Trophoblast cell (in vitro differentiated cells and primary cell): ENCODE measurements at regions not wholly inside any gene's neighbourhood (a gene's known extent, or its start where the extent isn't known, plus 50 kb on each side); places are given as distances from the start of the nearest gene placed in this dataset.
"Not testable (repeated sequence)": the region's sequence is repeated elsewhere in the genome, so short reads cannot be mapped to it uniquely, and the experiment has no call there.

ENCODE experiments used
- DNase-seq, 2 donors: peaks; one replicate each; pipeline ENCODE4 v3.0.0-alpha.2; 2016
- H2AFZ ChIP-seq: 2 replicates; pipeline ENCODE4 v1.6.1; 2013; ENCODE audit warnings: low read length, moderate library complexity, mild to moderate bottlenecking; ENCODE audit not compliant: insufficient read depth, poor library complexity
- H2AK5ac ChIP-seq: 2 replicates; pipeline ENCODE4 v1.6.1; 2013; ENCODE audit warnings: mild to moderate bottlenecking, low read length
- H2BK120ac ChIP-seq: 2 replicates; pipeline ENCODE4 v1.6.1; 2013; ENCODE audit warnings: low read length, mild to moderate bottlenecking, moderate library complexity; ENCODE audit not compliant: insufficient read depth, poor library complexity
- H2BK12ac ChIP-seq: 2 replicates; pipeline ENCODE4 v1.6.1; 2013; ENCODE audit warnings: mild to moderate bottlenecking, low read length, moderate library complexity
- H2BK5ac ChIP-seq: 2 replicates; pipeline ENCODE4 v1.6.1; 2013; ENCODE audit warnings: low read length, low read depth, moderate library complexity, mild to moderate bottlenecking; ENCODE audit not compliant: poor library complexity
- H3K14ac ChIP-seq: 2 replicates; pipeline ENCODE4 v1.6.1; 2013; ENCODE audit warnings: mild to moderate bottlenecking, low read length
- H3K18ac ChIP-seq: 2 replicates; pipeline ENCODE4 v1.6.1; 2013; ENCODE audit warnings: mild to moderate bottlenecking, low read length
- H3K23ac ChIP-seq: 2 replicates; pipeline ENCODE4 v1.6.1; 2013; ENCODE audit warnings: low read length
- H3K27ac ChIP-seq: 2 replicates; pipeline ENCODE4 v1.5.1; 2013; ENCODE audit warnings: low read depth, mild to moderate bottlenecking, inconsistent platforms, low read length, moderate library complexity
- H3K27me3 ChIP-seq: 2 replicates; pipeline ENCODE4 v1.6.1; 2013; ENCODE audit warnings: inconsistent platforms, mild to moderate bottlenecking, low read length, moderate library complexity; ENCODE audit not compliant: insufficient read depth
- H3K36me3 ChIP-seq, 2 experiments: 1 replicate in 1 of 2; 2 replicates in 1 of 2; pipeline ENCODE4 v1.6.1; 2013; ENCODE audit warnings: low read length in 2 of 2, mild to moderate bottlenecking in 2 of 2, moderate library complexity in 1 of 2; ENCODE audit not compliant: insufficient read depth in 2 of 2, control insufficient read depth in 1 of 2
- H3K4ac ChIP-seq: 2 replicates; pipeline ENCODE4 v1.6.1; 2013; ENCODE audit warnings: low read depth, mild to moderate bottlenecking, low read length, moderate library complexity
- H3K4me1 ChIP-seq, 2 experiments: 1 replicate in 1 of 2; 2 replicates in 1 of 2; pipeline ENCODE4 v1.6.1; 2013; ENCODE audit warnings: low read length in 2 of 2, mild to moderate bottlenecking in 2 of 2, moderate library complexity in 1 of 2; ENCODE audit not compliant: insufficient read depth in 2 of 2, control insufficient read depth in 1 of 2
- H3K4me2 ChIP-seq: 2 replicates; pipeline ENCODE4 v1.6.1; 2013; ENCODE audit warnings: inconsistent platforms, mild to moderate bottlenecking, low read length, moderate library complexity
- H3K4me3 ChIP-seq: 2 replicates; pipeline ENCODE4 v1.5.1; 2013; ENCODE audit warnings: mild to moderate bottlenecking, low read depth, low read length, inconsistent platforms
- H3K79me1 ChIP-seq: one replicate; pipeline ENCODE4 v1.6.1; 2013; ENCODE audit warnings: low read length
- H3K79me2 ChIP-seq: 2 replicates; pipeline ENCODE4 v1.6.1; 2013; ENCODE audit warnings: low read length, mild to moderate bottlenecking; ENCODE audit not compliant: control insufficient read depth, insufficient read depth, poor library complexity
- H3K9ac ChIP-seq: 2 replicates; pipeline ENCODE4 v1.6.1; 2013; ENCODE audit warnings: mild to moderate bottlenecking, low read length
- H3K9me3 ChIP-seq: 2 replicates; pipeline ENCODE4 v1.6.1; 2013; ENCODE audit warnings: low read depth, mild to moderate bottlenecking, control low read depth, inconsistent platforms, low read length; ENCODE audit not compliant: insufficient read depth
- H4K12ac ChIP-seq: 2 replicates; pipeline ENCODE4 v1.6.1; 2013; ENCODE audit warnings: low read depth, mild to moderate bottlenecking, low read length, moderate library complexity
- H4K8ac ChIP-seq: 2 replicates; pipeline ENCODE4 v1.6.1; 2013; ENCODE audit warnings: low read depth, mild to moderate bottlenecking, low read length, moderate library complexity
- H4K91ac ChIP-seq: one replicate; pipeline ENCODE4 v1.6.1; 2013; ENCODE audit warnings: low read depth, mild to moderate bottlenecking, low read length, moderate library complexity
- WGBS: extraction: QIAGEN DNeasy Blood & Tissue Kit; methylation state at CpG from one replicate; pipeline ENCODE4 v1.1.7; 2013; ENCODE audit warnings: missing lambda C conversion rate; ENCODE audit not compliant: insufficient read length, insufficient coverage; ENCODE audit errors: extremely low coverage; 5-methylcytosine and 5-hydroxymethylcytosine counted together

- not testable (repeated sequence) for H3K18ac ChIP-seq, H3K9me3 ChIP-seq, H2AFZ ChIP-seq, H3K4me1 ChIP-seq, H3K4me2 ChIP-seq, H2BK120ac ChIP-seq, H3K27me3 ChIP-seq, H3K4ac ChIP-seq, H3K9ac ChIP-seq, H3K79me2 ChIP-seq, H3K27ac ChIP-seq, H3K79me1 ChIP-seq, H3K4me3 ChIP-seq, H3K23ac ChIP-seq, H2BK5ac ChIP-seq, DNase-seq, H2AK5ac ChIP-seq, H4K91ac ChIP-seq, H3K14ac ChIP-seq, H4K8ac ChIP-seq, H4K12ac ChIP-seq, H3K36me3 ChIP-seq, H2BK12ac ChIP-seq
- 100% methylated on average over 2 of the region's 7 CpGs for WGBS
These were observed 1002.6 kb upstream of the HS3ST1 start for GRCh38 chr4:12431259-12431658.

DNA sequence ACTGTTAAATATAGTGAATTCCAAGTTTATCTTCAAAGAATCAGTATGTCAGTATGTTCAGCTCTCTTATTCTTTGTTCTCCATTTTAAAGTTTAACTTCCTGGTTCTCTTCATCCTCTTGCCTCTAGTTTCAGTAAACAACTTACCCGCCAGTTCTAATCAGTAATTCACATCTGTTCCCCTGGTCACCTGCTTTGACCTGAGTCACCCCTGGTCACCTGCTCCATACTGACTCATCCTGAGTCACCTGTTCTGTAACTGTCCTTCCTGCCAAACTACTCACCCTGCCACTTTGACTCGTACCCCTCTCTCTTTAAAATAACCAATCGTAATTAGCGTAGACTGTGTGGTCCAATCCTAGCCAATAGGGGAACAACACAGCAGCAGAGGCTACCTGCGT lies 992.7 kb upstream of the HS3ST1 start:
- Histone ChIP-seq H2BK5ac (no peak overlapping the region), H3K9me3 (no peaks in the 10 kb centered on the region), H3K27ac (no peak overlapping the region), H3K27me3 (no peaks in the 10 kb centered on the region), H2BK120ac (no peak overlapping the region), H3K79me1 (no peaks in the 10 kb centered on the region), H2AFZ (no peak overlapping the region), H3K4me3 (no peak overlapping the region), H3K23ac (no peak overlapping the region), H3K9ac (no peak overlapping the region), H2AK5ac (no peak overlapping the region), H3K79me2 (no peaks in the 10 kb centered on the region), H4K8ac (no peak overlapping the region), H4K91ac (no peak overlapping the region), H3K4me2 (no peak overlapping the region), H2BK12ac (no peak overlapping the region), H4K12ac (no peak overlapping the region), H3K36me3 (no peaks in the 10 kb centered on the region), H3K14ac (no peak overlapping the region), H3K4ac (no peak overlapping the region), H3K18ac (no peak overlapping the region), H3K4me1 (no peaks in the 10 kb centered on the region)
- peak; percentile 12 to 40 for DNase-seq
- WGBS = no CpG with 5 or more reads among the region's 5 CpGs

DNA sequence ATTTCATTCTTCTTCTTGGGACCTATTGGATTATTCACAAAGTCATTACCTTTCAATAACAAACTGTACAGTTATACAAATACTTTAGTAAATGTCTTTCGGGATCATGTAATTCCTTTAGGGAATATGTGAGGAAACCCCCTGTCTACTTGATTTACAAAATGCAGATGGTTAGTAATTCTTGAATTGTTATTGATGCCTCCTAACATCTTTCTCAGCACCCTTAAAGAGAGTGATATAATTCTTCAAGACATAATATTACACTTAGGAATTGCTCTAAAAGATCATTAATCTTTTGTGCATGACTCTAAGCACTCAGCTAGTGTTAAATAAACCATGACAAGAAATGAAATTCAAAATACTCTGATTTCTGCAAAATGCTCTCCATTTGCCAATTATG lies 988.1 kb upstream of the HS3ST1 start:
- Histone ChIP-seq H2BK120ac (no peak overlapping the region), H3K4me1 (no peaks in the 10 kb centered on the region), H3K4ac (no peak overlapping the region), H3K14ac (no peak overlapping the region), H4K91ac (no peak overlapping the region), H3K4me3 (no peak overlapping the region), H2AFZ (no peak overlapping the region), H3K4me2 (no peak overlapping the region), H3K9ac (no peak overlapping the region), H2BK12ac (no peak overlapping the region), H3K27me3 (no peaks in the 10 kb centered on the region), H3K27ac (no peak overlapping the region), H3K79me2 (no peaks in the 10 kb centered on the region), H3K9me3 (no peaks in the 10 kb centered on the region), H3K79me1 (no peaks in the 10 kb centered on the region), H3K23ac (no peak overlapping the region), H4K8ac (no peak overlapping the region), H4K12ac (no peak overlapping the region), H3K36me3 (no peaks in the 10 kb centered on the region), H2AK5ac (no peak overlapping the region), H3K18ac (no peak overlapping the region), H2BK5ac (no peak overlapping the region)
- WGBS = no CpG with 5 or more reads among the region's 1 CpG
- no peak for DNase-seq

- H3K18ac ChIP-seq = no peak overlapping the region
- no peaks in the 10 kb centered on the region for H3K79me1 ChIP-seq
- no peak overlapping the region for H3K27ac ChIP-seq
- no peaks in the 10 kb centered on the region for H3K27me3 ChIP-seq
- no peak overlapping the region for H4K91ac ChIP-seq
- H3K4me1 ChIP-seq = no peaks in the 10 kb centered on the region
- H3K9me3 ChIP-seq = no peaks in the 10 kb centered on the region
- H3K4me2 ChIP-seq = no peak overlapping the region
- WGBS = no CpG with 5 or more reads among the region's 4 CpGs
- no peak overlapping the region for H4K8ac ChIP-seq
- no peak overlapping the region for H4K12ac ChIP-seq
- H3K36me3 ChIP-seq = no peaks in the 10 kb centered on the region
- no peak overlapping the region for H2BK12ac ChIP-seq
- no peak overlapping the region for H2BK5ac ChIP-seq
- H3K14ac ChIP-seq = no peak overlapping the region
- H2AK5ac ChIP-seq = no peak overlapping the region
- H2BK120ac ChIP-seq = no peak overlapping the region
- no peak overlapping the region for H3K4ac ChIP-seq
- DNase-seq = no peak
- peak overlapping the region; percentile 52 for H3K23ac ChIP-seq
- H3K4me3 ChIP-seq = no peak overlapping the region
- H2AFZ ChIP-seq = no peak overlapping the region
- H3K9ac ChIP-seq = no peak overlapping the region
- no peaks in the 10 kb centered on the region for H3K79me2 ChIP-seq
These were observed 985.6 kb upstream of the HS3ST1 start for GRCh38 chr4:12414181-12414812.
